ENCODE measurements at regions not wholly inside any gene's neighbourhood (a gene's known extent, or its start where the extent isn't known, plus 50 kb on each side); places are given as distances from the start of the nearest gene placed in this dataset.

GRCh38 chr14:66131111-66131510, 355.1 kb upstream of the CCDC196 start:
- ATAC-seq: no peak
- TF ChIP-seq ZFP30 (CRISPR knock-in tag; IDR thresholded peaks at IDR 0.05): no peak
- TF ChIP-seq GLIS3 (CRISPR knock-in tag; IDR thresholded peaks at IDR 0.05): no peak
- TF ChIP-seq BACH2 (CRISPR knock-in tag; IDR thresholded peaks at IDR 0.05; ENCODE audit: borderline replicate concordance): no peak
- no peak for TF ChIP-seq POU6F1 (CRISPR knock-in tag; IDR thresholded peaks at IDR 0.05; ENCODE audit: borderline replicate concordance, low read depth)
- no peak for TF ChIP-seq CSDC2 (CRISPR knock-in tag; IDR thresholded peaks at IDR 0.05)
- no peak for TF ChIP-seq ESRRG (CRISPR knock-in tag; IDR thresholded peaks at IDR 0.05)
- TF ChIP-seq OSR1 (CRISPR knock-in tag; IDR thresholded peaks at IDR 0.05): no peak

- no peak for TF ChIP-seq ZC3H10 (CRISPR knock-in tag; IDR thresholded peaks at IDR 0.05)
- TF ChIP-seq ISL1 (CRISPR knock-in tag; IDR thresholded peaks at IDR 0.05): no peak
- no peak for TF ChIP-seq CSRNP3 (CRISPR knock-in tag; IDR thresholded peaks at IDR 0.05)
- no peak for TF ChIP-seq TCF4 (CRISPR knock-in tag; IDR thresholded peaks at IDR 0.05; ENCODE audit: borderline replicate concordance)
- TF ChIP-seq TOX (CRISPR knock-in tag; IDR thresholded peaks at IDR 0.05; ENCODE audit: borderline replicate concordance): no peak
- TF ChIP-seq BACH2 (CRISPR knock-in tag; IDR thresholded peaks at IDR 0.05; ENCODE audit: borderline replicate concordance): no peak
- TF ChIP-seq PATZ1 (CRISPR knock-in tag; IDR thresholded peaks at IDR 0.05; ENCODE audit: borderline replicate concordance): no peak
- TF ChIP-seq ZNF70 (CRISPR knock-in tag; IDR thresholded peaks at IDR 0.05): no peak
- TF ChIP-seq POU6F1 (CRISPR knock-in tag; IDR thresholded peaks at IDR 0.05; ENCODE audit: borderline replicate concordance, low read depth): no peak
- no peak for TF ChIP-seq ESRRG (CRISPR knock-in tag; IDR thresholded peaks at IDR 0.05)
- no peak for TF ChIP-seq ZFP3 (CRISPR knock-in tag; IDR thresholded peaks at IDR 0.05)
- no peak for TF ChIP-seq PPARA (CRISPR knock-in tag; IDR thresholded peaks at IDR 0.05; ENCODE audit: borderline replicate concordance)
- TF ChIP-seq GLIS3 (CRISPR knock-in tag; IDR thresholded peaks at IDR 0.05): no peak
- TF ChIP-seq OSR1 (CRISPR knock-in tag; IDR thresholded peaks at IDR 0.05): no peak
- no peak for TF ChIP-seq CSDC2 (CRISPR knock-in tag; IDR thresholded peaks at IDR 0.05)
- no peak for TF ChIP-seq SNAI2 (CRISPR knock-in tag; IDR thresholded peaks at IDR 0.05)
- no peak for TF ChIP-seq ZNF565 (CRISPR knock-in tag; conservative IDR thresholded peaks at IDR 0.05; ENCODE audit: low read depth)
- no peak for ATAC-seq
These were observed 352.5 kb upstream of the CCDC196 start for GRCh38 chr14:66133666-66134065.

GRCh38 chr14:66135831-66136230, 350.3 kb upstream of the CCDC196 start:
- TF ChIP-seq TSHZ2 (CRISPR knock-in tag; IDR thresholded peaks at IDR 0.05): no peak
- TF ChIP-seq CSRNP3 (CRISPR knock-in tag; IDR thresholded peaks at IDR 0.05): no peak
- TF ChIP-seq ARNTL (CRISPR knock-in tag; IDR thresholded peaks at IDR 0.05; ENCODE audit: borderline replicate concordance, low read depth): no peak
- TF ChIP-seq CREB5 (CRISPR knock-in tag; IDR thresholded peaks at IDR 0.05; ENCODE audit: low read depth): no peak
- no peak for TF ChIP-seq ZFP30 (CRISPR knock-in tag; IDR thresholded peaks at IDR 0.05)
- TF ChIP-seq CSDC2 (CRISPR knock-in tag; IDR thresholded peaks at IDR 0.05): no peak
- no peak for TF ChIP-seq ZNF70 (CRISPR knock-in tag; IDR thresholded peaks at IDR 0.05)
- TF ChIP-seq OSR1 (CRISPR knock-in tag; IDR thresholded peaks at IDR 0.05): no peak
- TF ChIP-seq SNAI2 (CRISPR knock-in tag; IDR thresholded peaks at IDR 0.05): no peak
- no peak for TF ChIP-seq ZNF8 (CRISPR knock-in tag; IDR thresholded peaks at IDR 0.05)
- TF ChIP-seq ESRRG (CRISPR knock-in tag; IDR thresholded peaks at IDR 0.05): no peak
- TF ChIP-seq TOX (CRISPR knock-in tag; IDR thresholded peaks at IDR 0.05; ENCODE audit: borderline replicate concordance): no peak
- TF ChIP-seq TCF4 (CRISPR knock-in tag; IDR thresholded peaks at IDR 0.05; ENCODE audit: borderline replicate concordance): no peak
- no peak for ATAC-seq

All from SK-N-SH treated with all-trans-retinoic acid at 6 μM for 48 hours (cell line).